ENCODE measurements at regions not wholly inside any gene's neighbourhood (a gene's known extent, or its start where the extent isn't known, plus 50 kb on each side); places are given as distances from the start of the nearest gene placed in this dataset.

DNA sequence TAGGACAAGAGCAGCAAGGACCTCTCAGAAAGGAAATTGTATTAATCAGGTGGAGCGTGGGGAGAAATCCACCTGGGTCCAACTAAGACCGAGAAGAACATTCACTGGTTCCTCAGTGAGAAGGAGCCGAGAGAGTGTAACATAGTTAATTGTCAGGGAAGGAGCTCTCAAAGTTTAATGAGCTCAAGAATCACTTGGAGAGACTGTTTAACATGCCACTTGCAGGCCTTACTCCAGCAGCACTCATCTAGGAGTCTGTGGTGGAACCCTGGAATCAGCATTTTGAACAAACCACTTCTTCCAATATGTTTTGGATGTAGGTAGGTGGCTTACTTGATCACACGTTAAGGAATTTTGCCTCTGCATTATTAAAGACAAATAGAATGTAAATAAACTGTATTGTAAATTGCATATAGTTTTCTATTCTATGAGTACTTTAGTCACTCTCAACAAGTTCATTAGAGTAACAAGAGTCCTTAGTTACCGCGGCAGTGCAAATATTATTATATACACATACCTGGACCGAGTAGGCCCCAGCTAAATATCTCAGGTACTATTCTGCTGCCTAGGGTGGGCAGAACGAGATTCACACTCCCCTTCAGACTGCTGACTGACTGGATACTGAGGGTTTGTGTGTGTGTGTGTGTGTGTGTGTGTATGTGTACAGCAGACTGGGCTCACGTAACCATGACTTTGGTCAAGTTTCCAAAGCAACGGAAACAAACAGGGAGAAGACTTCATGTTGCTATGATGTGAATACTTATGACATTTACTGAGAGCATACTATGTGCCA is 203.2 kb upstream of the USP24 start:
- Mint-ChIP-seq H3K27me3 (ENCODE audit: low read depth in 3 of 3) (peaks cover 0 to 6% (median 0%) of the 10 kb centered on the region in 3 donors), H3K4me3 (no peak overlapping the region), H3K27ac (no peak overlapping the region), H3K9me3 (peaks cover 2 to 12% (median 7%) of the 10 kb centered on the region in 7 donors), H3K36me3 (no peaks in the 10 kb centered on the region), H3K4me1 (no peaks in the 10 kb centered on the region)
- Histone ChIP-seq H3K79me2 (ENCODE audit: insufficient read depth, low read length) (no peaks in the 10 kb centered on the region), H3K36me3 (replicated peaks in 1 of 2; ENCODE audit: control insufficient read depth in 1 of 2, insufficient read depth in 2 of 2, low read length in 2 of 2) (no peaks in the 10 kb centered on the region), H3K9me3 (replicated peaks in 1 of 2; ENCODE audit: control insufficient read depth in 1 of 2, insufficient read depth in 1 of 2, low read length in 2 of 2) (peaks cover 0 to 6% of the 10 kb centered on the region in 2 donors), H3K9ac (ENCODE audit: insufficient read depth, low read length, poor library complexity, severe bottlenecking) (no peak overlapping the region), H3K4me3 (replicated peaks in 1 of 3; ENCODE audit: low read depth in 2 of 3, low read length in 3 of 3) (no peak overlapping the region), H3K27me3 (ENCODE audit: control insufficient read depth in 2 of 2, insufficient read depth in 2 of 2, low read length in 2 of 2) (no peaks in the 10 kb centered on the region), H3K27ac (ENCODE audit: low read depth in 1 of 2, low read length in 2 of 2) (no peak overlapping the region), H2AFZ (ENCODE audit: insufficient read depth, low read depth, low read length, poor library complexity, severe bottlenecking) (no peak overlapping the region), H4K20me1 (ENCODE audit: insufficient read depth, low read length) (no peaks in the 10 kb centered on the region), H3K4me2 (replicated peaks; ENCODE audit: extremely low read depth, low read length, poor library complexity, severe bottlenecking) (no peak overlapping the region), H3K4me1 (ENCODE audit: control insufficient read depth in 1 of 2, insufficient read depth in 2 of 2, low read length in 2 of 2) (no peaks in the 10 kb centered on the region)
- 95% methylated on average over 5 of the region's 10 CpGs for WGBS (ENCODE audit: insufficient coverage)
- no peak for DNase-seq
- intact Hi-C loops (cut with micrococcal nuclease): no loop called here
- TF ChIP-seq, protein P1, sequence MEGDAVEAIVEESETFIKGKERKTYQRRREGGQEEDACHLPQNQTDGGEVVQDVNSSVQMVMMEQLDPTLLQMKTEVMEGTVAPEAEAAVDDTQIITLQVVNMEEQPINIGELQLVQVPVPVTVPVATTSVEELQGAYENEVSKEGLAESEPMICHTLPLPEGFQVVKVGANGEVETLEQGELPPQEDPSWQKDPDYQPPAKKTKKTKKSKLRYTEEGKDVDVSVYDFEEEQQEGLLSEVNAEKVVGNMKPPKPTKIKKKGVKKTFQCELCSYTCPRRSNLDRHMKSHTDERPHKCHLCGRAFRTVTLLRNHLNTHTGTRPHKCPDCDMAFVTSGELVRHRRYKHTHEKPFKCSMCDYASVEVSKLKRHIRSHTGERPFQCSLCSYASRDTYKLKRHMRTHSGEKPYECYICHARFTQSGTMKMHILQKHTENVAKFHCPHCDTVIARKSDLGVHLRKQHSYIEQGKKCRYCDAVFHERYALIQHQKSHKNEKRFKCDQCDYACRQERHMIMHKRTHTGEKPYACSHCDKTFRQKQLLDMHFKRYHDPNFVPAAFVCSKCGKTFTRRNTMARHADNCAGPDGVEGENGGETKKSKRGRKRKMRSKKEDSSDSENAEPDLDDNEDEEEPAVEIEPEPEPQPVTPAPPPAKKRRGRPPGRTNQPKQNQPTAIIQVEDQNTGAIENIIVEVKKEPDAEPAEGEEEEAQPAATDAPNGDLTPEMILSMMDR (IDR thresholded peaks at IDR 0.05): no peak

GRCh38 chr1:55416164-55416842 is 201.1 kb upstream of the USP24 start:
- Mint-ChIP-seq H3K9me3 (peaks cover 0 to 11% (median 3%) of the 10 kb centered on the region in 7 donors), H3K36me3 (no peaks in the 10 kb centered on the region), H3K27me3 (ENCODE audit: low read depth in 3 of 3) (peaks cover 0 to 4% (median 2%) of the 10 kb centered on the region in 3 donors), H3K27ac (no peak overlapping the region), H3K4me3 (no peak overlapping the region), H3K4me1 (no peaks in the 10 kb centered on the region)
- Histone ChIP-seq H4K20me1 (ENCODE audit: insufficient read depth, low read length) (no peaks in the 10 kb centered on the region), H2AFZ (ENCODE audit: insufficient read depth, low read depth, low read length, poor library complexity, severe bottlenecking) (no peak overlapping the region), H3K79me2 (ENCODE audit: insufficient read depth, low read length) (no peaks in the 10 kb centered on the region), H3K4me3 (replicated peaks in 1 of 3; ENCODE audit: low read depth in 2 of 3, low read length in 3 of 3) (no peak overlapping the region), H3K27me3 (ENCODE audit: control insufficient read depth in 2 of 2, insufficient read depth in 2 of 2, low read length in 2 of 2) (no peaks in the 10 kb centered on the region), H3K27ac (ENCODE audit: low read depth in 1 of 2, low read length in 2 of 2) (no peak overlapping the region), H3K4me1 (ENCODE audit: control insufficient read depth in 1 of 2, insufficient read depth in 2 of 2, low read length in 2 of 2) (no peaks in the 10 kb centered on the region), H3K36me3 (replicated peaks in 1 of 2; ENCODE audit: control insufficient read depth in 1 of 2, insufficient read depth in 2 of 2, low read length in 2 of 2) (no peaks in the 10 kb centered on the region), H3K4me2 (replicated peaks; ENCODE audit: extremely low read depth, low read length, poor library complexity, severe bottlenecking) (no peak overlapping the region), H3K9me3 (replicated peaks in 1 of 2; ENCODE audit: control insufficient read depth in 1 of 2, insufficient read depth in 1 of 2, low read length in 2 of 2) (no peaks in the 10 kb centered on the region), H3K9ac (ENCODE audit: insufficient read depth, low read length, poor library complexity, severe bottlenecking) (no peak overlapping the region)
- TF ChIP-seq, protein P1 (IDR thresholded peaks at IDR 0.05): no peak
- DNase-seq: no peak
- intact Hi-C loops (cut with micrococcal nuclease): no loop called here
- WGBS (ENCODE audit: insufficient coverage): 100% methylated on average over 1 of the region's 2 CpGs

Data from CD14-positive monocyte (primary cell).